ENCODE measurements at regions not wholly inside any gene's neighbourhood (a gene's known extent, or its start where the extent isn't known, plus 50 kb on each side); places are given as distances from the start of the nearest gene placed in this dataset.

DNA sequence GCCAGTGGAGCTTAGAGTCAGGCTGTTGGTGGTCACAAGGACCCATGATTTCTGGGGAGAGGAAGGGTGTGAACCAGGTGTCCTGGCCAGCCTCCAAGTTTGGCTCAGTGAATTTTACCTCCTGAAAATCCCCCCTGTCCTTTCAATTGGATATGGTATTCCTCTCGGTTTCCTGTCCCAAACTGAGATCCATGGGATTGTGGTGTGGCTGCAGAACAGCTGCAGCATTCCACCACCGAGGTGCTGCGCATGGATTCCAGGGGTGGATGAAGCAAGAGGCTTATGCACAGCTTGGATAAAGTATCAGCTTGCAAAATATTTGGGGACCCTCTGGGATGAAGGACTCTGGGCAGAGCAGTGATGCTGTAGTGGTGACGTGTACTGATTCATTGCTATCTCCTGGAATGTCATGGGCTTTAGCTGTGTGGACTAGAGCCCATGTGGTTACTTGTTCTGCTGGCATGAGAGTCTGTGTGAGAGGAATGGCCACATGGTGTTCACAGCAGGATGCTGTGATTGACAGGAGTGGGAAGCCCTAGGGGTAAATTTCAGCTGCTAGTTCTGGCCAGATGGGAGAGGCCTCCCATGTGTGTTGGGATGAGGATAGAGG is 148.7 kb upstream of the SPAG17 start:
- H3K27me3 ChIP-seq (ENCODE audit: insufficient read depth, low read length, poor library complexity), result no peaks in the 10 kb centered on the region
- DNase-seq (no peak), ATAC-seq (ENCODE audit: insufficient read depth, low read depth) (no peak)
- H3K9me3 ChIP-seq (ENCODE audit: insufficient read depth, low read length, severe bottlenecking), result no peaks in the 10 kb centered on the region
- no peaks in the 10 kb centered on the region for H3K4me1 ChIP-seq (ENCODE audit: insufficient read depth, low read length)
- no peaks in the 10 kb centered on the region for H4K20me1 ChIP-seq (ENCODE audit: insufficient read depth, low read length)
- H3K4me3 ChIP-seq (ENCODE audit: low read depth in 1 of 2, low read length in 2 of 2), result no peak overlapping the region
- H3K27ac ChIP-seq (ENCODE audit: low read length), result no peak overlapping the region
- H3K36me3 ChIP-seq (ENCODE audit: insufficient read depth, low read length), result no peaks in the 10 kb centered on the region
- no peak overlapping the region for H2AFZ ChIP-seq (ENCODE audit: low read depth, low read length)
- no peaks in the 10 kb centered on the region for H3K79me2 ChIP-seq (ENCODE audit: insufficient read depth, low read length)
- TF ChIP-seq EZH2 (IDR thresholded peaks at IDR 0.05; ENCODE audit: borderline replicate concordance, low read depth, low read length, severe bottlenecking), result no peak
- TF ChIP-seq, protein P1, sequence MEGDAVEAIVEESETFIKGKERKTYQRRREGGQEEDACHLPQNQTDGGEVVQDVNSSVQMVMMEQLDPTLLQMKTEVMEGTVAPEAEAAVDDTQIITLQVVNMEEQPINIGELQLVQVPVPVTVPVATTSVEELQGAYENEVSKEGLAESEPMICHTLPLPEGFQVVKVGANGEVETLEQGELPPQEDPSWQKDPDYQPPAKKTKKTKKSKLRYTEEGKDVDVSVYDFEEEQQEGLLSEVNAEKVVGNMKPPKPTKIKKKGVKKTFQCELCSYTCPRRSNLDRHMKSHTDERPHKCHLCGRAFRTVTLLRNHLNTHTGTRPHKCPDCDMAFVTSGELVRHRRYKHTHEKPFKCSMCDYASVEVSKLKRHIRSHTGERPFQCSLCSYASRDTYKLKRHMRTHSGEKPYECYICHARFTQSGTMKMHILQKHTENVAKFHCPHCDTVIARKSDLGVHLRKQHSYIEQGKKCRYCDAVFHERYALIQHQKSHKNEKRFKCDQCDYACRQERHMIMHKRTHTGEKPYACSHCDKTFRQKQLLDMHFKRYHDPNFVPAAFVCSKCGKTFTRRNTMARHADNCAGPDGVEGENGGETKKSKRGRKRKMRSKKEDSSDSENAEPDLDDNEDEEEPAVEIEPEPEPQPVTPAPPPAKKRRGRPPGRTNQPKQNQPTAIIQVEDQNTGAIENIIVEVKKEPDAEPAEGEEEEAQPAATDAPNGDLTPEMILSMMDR (IDR thresholded peaks at IDR 0.05; ENCODE audit: borderline replicate concordance, extremely low read depth, low read length, poor library complexity, severe bottlenecking), result no peak
- no peak overlapping the region for H3K4me2 ChIP-seq (ENCODE audit: insufficient read depth, low read length)
- no peak overlapping the region for H3K9ac ChIP-seq (ENCODE audit: low read depth, low read length)

DNA sequence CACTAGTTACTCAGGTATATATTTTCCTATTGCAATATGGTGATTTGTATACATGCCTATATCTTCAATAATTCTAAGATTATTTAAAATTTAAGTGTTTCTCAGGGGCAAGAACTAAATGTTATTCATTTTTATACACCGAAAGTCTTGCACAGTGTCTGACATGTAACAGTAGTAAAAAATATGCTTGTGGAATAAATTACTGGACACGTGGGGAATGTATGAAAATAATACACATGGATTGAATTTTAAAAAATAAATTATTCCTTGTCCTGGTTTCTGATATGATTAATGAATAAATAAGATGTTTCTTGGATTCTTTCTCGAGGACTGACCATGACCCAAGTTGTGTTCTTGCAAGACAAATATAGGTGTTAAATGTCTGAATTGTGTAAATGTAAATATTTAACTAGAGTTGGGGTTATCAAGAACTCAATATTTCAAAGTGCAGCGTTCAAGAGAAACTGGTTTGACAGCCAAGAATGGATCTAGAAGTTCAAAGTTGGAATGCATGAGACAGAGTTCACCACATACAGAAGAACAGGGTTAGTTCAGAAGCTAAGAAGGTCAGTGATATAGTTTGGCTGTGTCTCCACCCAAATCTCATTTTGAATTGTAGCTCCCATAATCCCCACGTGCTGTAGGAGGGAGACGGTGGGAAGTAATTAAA is 142.1 kb upstream of the SPAG17 start:
- TF ChIP-seq, protein P1 (IDR thresholded peaks at IDR 0.05; ENCODE audit: borderline replicate concordance, extremely low read depth, low read length, poor library complexity, severe bottlenecking), result no peak
- no peak for TF ChIP-seq EZH2 (IDR thresholded peaks at IDR 0.05; ENCODE audit: borderline replicate concordance, low read depth, low read length, severe bottlenecking)
- no peak for ATAC-seq (ENCODE audit: insufficient read depth, low read depth)
- H3K27ac ChIP-seq (ENCODE audit: low read length), result no peak overlapping the region

DNA sequence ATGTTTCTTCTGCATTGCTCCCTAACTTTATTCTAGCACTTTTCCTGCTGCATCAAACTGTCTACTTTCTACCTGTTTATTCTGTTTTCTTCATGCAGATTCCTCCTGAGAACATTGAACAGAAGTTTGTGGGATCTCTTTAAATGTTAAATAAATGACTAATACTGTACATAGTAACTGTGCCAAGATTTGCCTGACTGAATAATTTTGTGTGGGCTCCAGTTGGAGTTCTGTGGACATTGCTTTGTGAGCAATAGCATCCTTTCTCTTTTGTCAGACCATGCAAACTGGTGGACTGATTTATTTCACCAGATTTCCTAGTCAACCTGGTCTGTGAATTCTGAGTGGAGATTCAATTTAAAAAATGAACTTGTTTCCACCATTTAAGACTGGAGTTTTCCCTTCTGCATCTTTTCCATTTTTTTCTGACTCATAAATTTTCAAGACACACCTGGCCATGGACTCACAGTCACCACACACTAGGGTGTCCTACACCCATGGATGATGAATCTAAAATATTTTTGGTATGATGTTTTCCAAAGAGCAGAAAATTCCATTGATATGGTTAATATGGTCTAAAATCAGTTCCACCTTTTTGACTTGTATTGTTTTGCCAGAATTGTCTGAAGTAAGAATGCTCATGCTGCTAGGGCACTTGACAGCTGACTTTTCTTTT is 140.7 kb upstream of the SPAG17 start:
- H2AFZ ChIP-seq (ENCODE audit: low read depth, low read length), result no peak overlapping the region
- no peak overlapping the region for H3K27ac ChIP-seq (ENCODE audit: low read length)
- H3K4me1 ChIP-seq (ENCODE audit: insufficient read depth, low read length), result no peaks in the 10 kb centered on the region
- no peak overlapping the region for H3K4me3 ChIP-seq (ENCODE audit: low read depth in 1 of 2, low read length in 2 of 2)
- H3K9me3 ChIP-seq (ENCODE audit: insufficient read depth, low read length, severe bottlenecking), result no peaks in the 10 kb centered on the region
- no peaks in the 10 kb centered on the region for H3K79me2 ChIP-seq (ENCODE audit: insufficient read depth, low read length)
- H3K36me3 ChIP-seq (ENCODE audit: insufficient read depth, low read length), result no peaks in the 10 kb centered on the region
- H3K27me3 ChIP-seq (ENCODE audit: insufficient read depth, low read length, poor library complexity), result no peaks in the 10 kb centered on the region
- no peaks in the 10 kb centered on the region for H4K20me1 ChIP-seq (ENCODE audit: insufficient read depth, low read length)
- no peak for ATAC-seq (ENCODE audit: insufficient read depth, low read depth)
- no peak for TF ChIP-seq EZH2 (IDR thresholded peaks at IDR 0.05; ENCODE audit: borderline replicate concordance, low read depth, low read length, severe bottlenecking)
- TF ChIP-seq, protein P1 (IDR thresholded peaks at IDR 0.05; ENCODE audit: borderline replicate concordance, extremely low read depth, low read length, poor library complexity, severe bottlenecking), result no peak
- no peak overlapping the region for H3K9ac ChIP-seq (ENCODE audit: low read depth, low read length)
- H3K4me2 ChIP-seq (ENCODE audit: insufficient read depth, low read length), result no peak overlapping the region
- no peak for DNase-seq

More for the DNA sequence above, 142.1 kb upstream of the SPAG17 start:
- DNase-seq, result no peak
- H3K9ac ChIP-seq (ENCODE audit: low read depth, low read length), result no peak overlapping the region
- no peak overlapping the region for H2AFZ ChIP-seq (ENCODE audit: low read depth, low read length)
- H3K79me2 ChIP-seq (ENCODE audit: insufficient read depth, low read length), result no peaks in the 10 kb centered on the region
- H3K4me2 ChIP-seq (ENCODE audit: insufficient read depth, low read length), result no peak overlapping the region
- no peaks in the 10 kb centered on the region for H3K36me3 ChIP-seq (ENCODE audit: insufficient read depth, low read length)
- no peaks in the 10 kb centered on the region for H3K27me3 ChIP-seq (ENCODE audit: insufficient read depth, low read length, poor library complexity)
- no peaks in the 10 kb centered on the region for H3K9me3 ChIP-seq (ENCODE audit: insufficient read depth, low read length, severe bottlenecking)
- H4K20me1 ChIP-seq (ENCODE audit: insufficient read depth, low read length), result no peaks in the 10 kb centered on the region
- H3K4me1 ChIP-seq (ENCODE audit: insufficient read depth, low read length), result no peaks in the 10 kb centered on the region
- H3K4me3 ChIP-seq (ENCODE audit: low read depth in 1 of 2, low read length in 2 of 2), result no peak overlapping the region

Data from DND-41 (cell line).